Fibroblast of mammary gland (primary cell): ENCODE measurements at regions not wholly inside any gene's neighbourhood (a gene's known extent, or its start where the extent isn't known, plus 50 kb on each side); places are given as distances from the start of the nearest gene placed in this dataset.

Experiments
- DNase-seq: peaks from one replicate; pipeline ENCODE4 v3.0.0-alpha.2; 2010; ENCODE audit warnings: low read depth
- H3K4me3 ChIP-seq: 2 replicates; pipeline ENCODE4 v1.5.1; 2011; ENCODE audit warnings: low read depth, mild to moderate bottlenecking, low read length, moderate library complexity; ENCODE audit not compliant: control insufficient read depth
- CTCF ChIP-seq: conservative IDR thresholded peaks from 2 replicates; pipeline ENCODE4 v1.5.1; 2011; ENCODE audit warnings: low read depth, low read length, inconsistent platforms; ENCODE audit not compliant: control insufficient read depth, insufficient read depth

GRCh38 chr15:99452010-99452409 lies 113.8 kb upstream of the MEF2A start:
- DNase-seq: no peak

DNA sequence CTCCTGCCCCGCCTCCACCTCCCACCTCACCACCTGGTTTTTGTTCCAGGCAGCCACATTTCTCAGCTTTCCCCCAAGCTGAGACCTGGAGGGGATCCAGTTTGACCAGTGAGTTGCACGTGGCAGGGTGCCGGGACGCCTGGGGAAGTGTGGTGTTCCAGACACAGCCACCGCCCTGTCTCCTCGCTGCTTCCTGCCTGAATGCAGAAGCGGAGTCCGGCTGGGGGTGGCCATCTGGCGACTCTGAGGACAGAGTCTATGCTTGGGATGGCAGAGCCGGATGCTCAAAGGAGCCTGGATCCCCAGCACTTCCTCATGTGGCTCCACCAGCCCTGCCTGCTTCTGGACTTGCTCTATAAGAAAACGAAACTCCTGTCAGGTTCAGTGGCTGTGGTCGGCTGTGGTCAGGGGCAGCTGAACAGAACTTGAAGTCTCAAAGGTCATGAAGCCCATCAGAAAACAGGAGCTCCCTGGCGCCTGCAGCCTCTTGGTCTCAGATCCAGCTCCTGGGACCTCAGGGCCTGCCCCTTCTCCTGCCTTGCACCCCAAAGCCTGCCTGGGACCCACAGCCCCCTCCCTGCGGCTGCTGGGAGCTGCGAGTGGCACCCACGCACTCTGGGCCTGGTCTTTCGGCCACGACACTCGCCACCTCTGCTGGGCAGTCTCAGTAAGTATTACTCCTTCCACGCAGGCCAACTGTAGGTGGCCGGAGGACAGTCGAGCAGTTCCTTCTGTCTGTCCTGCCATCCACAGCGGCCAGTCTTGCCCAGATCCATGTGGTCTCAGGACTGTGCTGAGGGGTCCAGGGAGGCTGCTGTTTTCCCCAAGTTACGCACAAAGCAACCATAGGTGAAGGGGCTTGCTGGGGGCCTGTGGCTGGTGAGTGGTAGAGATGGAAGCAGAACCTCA lies 112.8 kb upstream of the MEF2A start:
- DNase-seq: no peak
- H3K4me3 ChIP-seq: no peak overlapping the region
- TF ChIP-seq CTCF: no peak

More at GRCh38 chr15:99452010-99452409, 113.8 kb upstream of the MEF2A start:
- H3K4me3 ChIP-seq: no peak overlapping the region
- no peak for TF ChIP-seq CTCF

- H3K4me3 ChIP-seq: no peak overlapping the region
- TF ChIP-seq CTCF: no peak
- no peak for DNase-seq
Observed at GRCh38 chr15:99453637-99454030, 112.2 kb upstream of the MEF2A start.

GRCh38 chr15:99454107-99454809 lies 111.5 kb upstream of the MEF2A start:
- DNase-seq: no peak
- no peak overlapping the region for H3K4me3 ChIP-seq
- no peak for TF ChIP-seq CTCF

- no peak overlapping the region for H3K4me3 ChIP-seq
- DNase-seq: peak; percentile 93
- TF ChIP-seq CTCF: no peak
Observed at GRCh38 chr15:99454941-99455788, 110.6 kb upstream of the MEF2A start.

DNA sequence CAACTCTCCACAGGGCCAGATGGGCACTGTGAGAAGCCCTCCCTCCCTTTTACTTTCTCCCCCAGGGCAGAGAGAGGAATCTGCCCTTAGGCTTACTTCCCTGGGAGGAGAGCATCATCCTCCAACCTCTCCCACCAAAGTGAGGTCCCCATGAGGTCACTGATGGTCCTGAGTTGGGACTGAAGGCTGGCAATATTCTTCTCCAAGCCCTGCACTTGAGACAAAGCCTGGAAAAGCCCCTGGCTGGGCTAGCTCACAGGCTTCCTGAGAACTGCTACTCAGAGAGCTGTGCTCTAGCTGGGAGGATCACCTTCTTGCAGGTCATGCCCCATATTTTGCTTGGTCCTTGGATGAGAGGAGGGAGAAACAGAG lies 110.0 kb upstream of the MEF2A start:
- TF ChIP-seq CTCF: no peak
- no peak overlapping the region for H3K4me3 ChIP-seq
- no peak for DNase-seq
